ENCODE measurements at regions not wholly inside any gene's neighbourhood (a gene's known extent, or its start where the extent isn't known, plus 50 kb on each side); places are given as distances from the start of the nearest gene placed in this dataset.

DNA sequence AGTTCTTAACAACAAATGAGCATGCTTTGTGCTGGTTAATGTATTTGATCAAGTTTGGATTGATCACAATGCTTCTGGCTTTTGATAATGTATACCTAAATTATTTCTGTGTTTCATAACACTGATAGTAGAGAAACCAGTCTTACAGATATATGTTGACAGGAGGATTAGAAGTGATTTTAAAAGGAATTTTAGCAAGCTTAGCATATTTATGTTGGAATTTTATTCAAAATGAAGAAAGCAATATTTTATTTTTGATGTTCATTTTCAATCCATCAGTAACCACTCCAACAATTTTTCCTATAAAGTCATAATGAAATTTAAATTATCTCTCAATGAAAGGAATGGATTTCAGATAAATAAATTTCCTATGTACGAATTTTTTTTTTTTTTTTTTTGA lies 291.8 kb downstream of the HHIPL2 start:
- no peak for TF ChIP-seq POLR2A (IDR thresholded peaks at IDR 0.05)
- TF ChIP-seq, protein P1, sequence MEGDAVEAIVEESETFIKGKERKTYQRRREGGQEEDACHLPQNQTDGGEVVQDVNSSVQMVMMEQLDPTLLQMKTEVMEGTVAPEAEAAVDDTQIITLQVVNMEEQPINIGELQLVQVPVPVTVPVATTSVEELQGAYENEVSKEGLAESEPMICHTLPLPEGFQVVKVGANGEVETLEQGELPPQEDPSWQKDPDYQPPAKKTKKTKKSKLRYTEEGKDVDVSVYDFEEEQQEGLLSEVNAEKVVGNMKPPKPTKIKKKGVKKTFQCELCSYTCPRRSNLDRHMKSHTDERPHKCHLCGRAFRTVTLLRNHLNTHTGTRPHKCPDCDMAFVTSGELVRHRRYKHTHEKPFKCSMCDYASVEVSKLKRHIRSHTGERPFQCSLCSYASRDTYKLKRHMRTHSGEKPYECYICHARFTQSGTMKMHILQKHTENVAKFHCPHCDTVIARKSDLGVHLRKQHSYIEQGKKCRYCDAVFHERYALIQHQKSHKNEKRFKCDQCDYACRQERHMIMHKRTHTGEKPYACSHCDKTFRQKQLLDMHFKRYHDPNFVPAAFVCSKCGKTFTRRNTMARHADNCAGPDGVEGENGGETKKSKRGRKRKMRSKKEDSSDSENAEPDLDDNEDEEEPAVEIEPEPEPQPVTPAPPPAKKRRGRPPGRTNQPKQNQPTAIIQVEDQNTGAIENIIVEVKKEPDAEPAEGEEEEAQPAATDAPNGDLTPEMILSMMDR (IDR thresholded peaks at IDR 0.05) = no peak
